K562 (cell line): ENCODE measurements at regions not wholly inside any gene's neighbourhood (a gene's known extent, or its start where the extent isn't known, plus 50 kb on each side); places are given as distances from the start of the nearest gene placed in this dataset.

Experiments used
- ATAC-seq: fragments of 200-7000 bp; cut with Tn5 transposase; 3 replicates; pipeline ENCODE4 v1.9.1; 2020; ENCODE audit warnings: moderate library complexity
- BruUV-seq: library from RNA; stranded (reverse); fragments of 400-500 nt; replicated peaks from 2 replicates; lab custom pipeline; 2021; lab: Mats Ljungman, UMichigan
- CTCF ChIA-PET: fragments of 300-600 bp; formaldehyde crosslinking; extraction: SDS; loops from one replicate; lab custom pipeline; 2021; ENCODE audit warnings: low intra/inter-chr PET ratio; lab: Yijun Ruan, JAX
- POLR2A ChIA-PET: fragments of 300-600, 350-650 bp; sonication (Branson Sonifier 250); formaldehyde crosslinking; extraction: SDS; loops from one replicate; lab custom pipeline; 2021; ENCODE audit warnings: antibody characterized with exemption, inconsistent platforms; lab: Yijun Ruan, JAX
- DNase-seq, 4 experiments: peaks; one replicate each; pipeline versions ENCODE4 v3.0.0 to v3.0.0-alpha.2; 2011 to 2018; ENCODE audit warnings: low spot score in 3 of 4, mixed read lengths in 3 of 4; ENCODE audit errors: extremely low read depth in 1 of 4
- FAIRE-seq: peaks from 2 replicates; lab custom pipeline; 2011; peaks lifted over from hg19 to GRCh38; lab: Jason Lieb, UNC
- H2AFZ ChIP-seq: 2 replicates; pipeline ENCODE4 v1.6.0; 2011; ENCODE audit warnings: low read depth, low read length, control low read depth, inconsistent platforms
- H3K27ac ChIP-seq: fragments of 200-600 bp; 3 replicates; pipeline ENCODE4 v1.8.0; 2011; ENCODE audit warnings: low read depth, mild to moderate bottlenecking, control low read depth, inconsistent platforms, low read length, moderate library complexity, mixed read lengths; ENCODE audit errors: extremely low read depth
- H3K27me3 ChIP-seq, 2 experiments: fragments of 300-600 bp in 1 of 2; 2 replicates in 1 of 2; 3 replicates in 1 of 2; pipeline versions ENCODE4 v1.6.0 to v1.8.0; 2011; ENCODE audit warnings: inconsistent platforms in 2 of 2, low read length in 2 of 2, mild to moderate bottlenecking in 1 of 2, mixed read lengths in 1 of 2, moderate library complexity in 1 of 2; ENCODE audit not compliant: control insufficient read depth in 2 of 2, insufficient read depth in 2 of 2
- H3K36me3 ChIP-seq: fragments of 300-600 bp; 3 replicates; pipeline ENCODE4 v1.8.0; 2011; ENCODE audit warnings: mild to moderate bottlenecking, low read length, inconsistent platforms; ENCODE audit not compliant: control insufficient read depth, insufficient read depth
- H3K4me1 ChIP-seq, 2 experiments: fragments of 200-600 bp in 1 of 2; replicated peaks in 1 of 2; 2 replicates in 1 of 2; 3 replicates in 1 of 2; pipeline versions ENCODE4 v1.5.1 to v1.8.0; 2011; ENCODE audit warnings: inconsistent platforms in 2 of 2, low read length in 2 of 2, mild to moderate bottlenecking in 1 of 2, mixed read lengths in 1 of 2, moderate library complexity in 1 of 2; ENCODE audit not compliant: control insufficient read depth in 2 of 2, insufficient read depth in 2 of 2
- H3K4me2 ChIP-seq: 2 replicates; pipeline ENCODE4 v1.6.1; 2011; ENCODE audit warnings: low read length, control low read depth, inconsistent platforms, mixed read lengths; ENCODE audit not compliant: insufficient read depth
- H3K4me3 ChIP-seq: fragments of 200-600 bp; sonication (generic), shearing (Covaris generic); 2 replicates; pipeline ENCODE4 v1.5.1; 2016; ENCODE audit warnings: control low read depth, inconsistent platforms
- H3K79me2 ChIP-seq: fragments of 200-600 bp; 3 replicates; pipeline ENCODE4 v1.8.0; 2011; ENCODE audit warnings: low read length, inconsistent platforms; ENCODE audit not compliant: control insufficient read depth, insufficient read depth
- H3K9ac ChIP-seq, 2 experiments: 2 replicates each; pipeline versions ENCODE4 v1.6.0 to v1.6.1; 2011; ENCODE audit warnings: low read depth in 2 of 2, low read length in 2 of 2, control low read depth in 1 of 2, inconsistent platforms in 1 of 2, mild to moderate bottlenecking in 1 of 2, mixed read lengths in 1 of 2; ENCODE audit not compliant: insufficient read depth in 1 of 2
- H3K9me1 ChIP-seq: one replicate; pipeline ENCODE4 v1.6.0; 2011; ENCODE audit warnings: inconsistent platforms, mild to moderate bottlenecking, low read length, moderate library complexity; ENCODE audit not compliant: control insufficient read depth, insufficient read depth
- H3K9me3 ChIP-seq: replicated peaks from 2 replicates; pipeline ENCODE4 v1.5.1; 2011; ENCODE audit warnings: low read depth, low read length, inconsistent platforms; ENCODE audit not compliant: control insufficient read depth, insufficient read depth
- H4K20me1 ChIP-seq: replicated peaks from 2 replicates; pipeline ENCODE4 v1.6.1; 2011; ENCODE audit warnings: low read length, inconsistent platforms, mixed read lengths; ENCODE audit not compliant: control insufficient read depth, insufficient read depth
- BACH1 ChIP-seq: fragments of 200-800 bp; sonication (Bioruptor generic); IDR thresholded peaks from 2 replicates; pipeline ENCODE4 v1.6.1; 2016; ENCODE audit warnings: missing genetic modification characterization, missing compliant biosample characterization
- CBX2 ChIP-seq: fragments of 200-600 bp; sonication (generic); IDR thresholded peaks from one replicate; pipeline ENCODE4 v1.6.1; 2012; ENCODE audit warnings: mild to moderate bottlenecking, low read length, inconsistent platforms; ENCODE audit not compliant: insufficient read depth, poor library complexity, severe bottlenecking
- DDX20 ChIP-seq: fragments of 450-650 bp; IDR thresholded peaks from 2 replicates; pipeline ENCODE4 v1.6.1; 2016; ENCODE audit warnings: missing genetic modification characterization, low read depth, mild to moderate bottlenecking, missing compliant biosample characterization, moderate library complexity
- HEY1 ChIP-seq: fragments of 250-450 bp; sonication (Bioruptor Pico); IDR thresholded peaks from 2 replicates; pipeline ENCODE4 v1.5.0; 2020; ENCODE audit warnings: mild to moderate bottlenecking, moderate library complexity, borderline replicate concordance
- HNRNPL ChIP-seq: fragments of 200-400 bp; formaldehyde crosslinking; IDR thresholded peaks from 2 replicates; pipeline ENCODE4 v1.6.1; 2017; ENCODE audit warnings: low read depth, mild to moderate bottlenecking, low read length
- RBM15 ChIP-seq: fragments of 200-400 bp; formaldehyde crosslinking; IDR thresholded peaks from 2 replicates; pipeline ENCODE4 v1.6.1; 2018; ENCODE audit warnings: mild to moderate bottlenecking, low read length, moderate library complexity; ENCODE audit not compliant: insufficient read depth
- STAG1 ChIP-seq: sonication (generic); formaldehyde crosslinking; IDR thresholded peaks from 2 replicates; pipeline ENCODE4 v1.5.0; 2020; ENCODE audit warnings: missing genetic modification reagents, borderline replicate concordance
- ZNF12 ChIP-seq: sonication (generic); formaldehyde crosslinking; IDR thresholded peaks from 2 replicates; pipeline ENCODE4 v1.4.0; 2020; ENCODE audit warnings: mild to moderate bottlenecking, missing genetic modification reagents
- ZNF224 ChIP-seq: sonication (generic); formaldehyde crosslinking; IDR thresholded peaks from 2 replicates; pipeline ENCODE4 v1.8.0; 2022; ENCODE audit warnings: mild to moderate bottlenecking, missing genetic modification reagents
- ZNF57 ChIP-seq: fragments of 450-650 bp; formaldehyde crosslinking; IDR thresholded peaks from 2 replicates; pipeline ENCODE4 v1.4.0; 2020; ENCODE audit warnings: mild to moderate bottlenecking, moderate library complexity
- WGBS: fragments of 100-300 bp; shearing (Covaris generic); methylation state at CpG from one replicate; pipeline ENCODE4 v1.1.6; 2016; ENCODE audit warnings: low coverage, mixed read lengths; ENCODE audit not compliant: insufficient coverage; ENCODE audit errors: missing lambda C conversion rate; 5-methylcytosine and 5-hydroxymethylcytosine counted together
- in situ Hi-C: fragments of 300-500 bp; cut with MboI; formaldehyde crosslinking; loops from 4 replicates; pipeline ENCODE4 v1.15.0; 2018; ENCODE audit warnings: inconsistent platforms, mixed read lengths
- intact Hi-C: fragments of 100-400 bp; cut with micrococcal nuclease; formaldehyde crosslinking; loops from 2 replicates; pipeline ENCODE4 v1.14.2; 2022
- TF ChIP-seq, protein P1 (sequence below): fragments of 450-650 bp; IDR thresholded peaks from 2 replicates; pipeline ENCODE4 v1.6.1; 2016; ENCODE audit warnings: mild to moderate bottlenecking
- TF ChIP-seq, protein P2 (sequence below): fragments of 250-450 bp; sonication (Bioruptor Pico); IDR thresholded peaks from 2 replicates; pipeline ENCODE4 v1.4.0; 2020; ENCODE audit warnings: borderline replicate concordance

DNA sequence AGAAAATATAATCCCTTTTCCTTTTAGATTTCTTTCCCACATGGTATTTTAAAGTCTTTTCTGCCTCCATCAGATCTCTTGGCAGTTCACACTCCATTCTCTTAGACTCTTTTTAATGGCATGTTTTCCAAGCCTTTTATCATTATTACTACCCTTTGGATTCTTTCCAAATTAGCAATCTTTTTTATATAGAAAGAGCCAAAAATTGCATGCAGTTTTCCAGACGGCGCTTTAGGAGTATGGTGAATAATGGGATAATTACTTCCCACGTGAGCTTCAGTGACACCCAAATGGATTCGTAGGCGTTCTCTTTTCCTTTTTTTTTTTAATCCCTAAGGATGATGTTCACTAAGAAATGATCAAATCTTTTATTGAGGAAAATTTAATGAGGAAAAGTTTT is 354.8 kb upstream of the DNAJC19 start:
- FAIRE-seq = no peak

DNA sequence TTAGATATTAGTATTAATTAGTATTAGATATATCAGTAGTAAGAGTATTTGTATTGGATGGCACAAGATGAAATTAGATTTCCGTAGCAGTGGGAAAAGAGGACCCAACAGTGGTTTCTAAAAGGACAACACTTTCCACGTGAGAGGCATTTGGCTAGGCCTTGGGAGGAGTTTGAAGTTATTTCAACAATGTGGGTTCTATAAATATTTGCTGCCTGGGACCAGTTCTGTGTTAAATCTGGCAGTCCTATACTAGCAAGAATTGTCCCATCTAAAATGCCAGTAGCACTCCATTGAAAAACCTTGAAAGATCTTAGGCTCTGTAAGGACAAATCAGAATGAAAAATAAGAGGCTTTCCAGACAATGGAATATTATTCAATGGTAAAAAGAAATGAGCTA is 347.1 kb upstream of the DNAJC19 start:
- no peak overlapping the region for H3K9ac ChIP-seq
- no peak overlapping the region for H3K4me2 ChIP-seq
- no peak for FAIRE-seq
- H3K79me2 ChIP-seq = no peaks in the 10 kb centered on the region
- ChIA-PET CTCF (no interaction called here), POLR2A (no interaction called here)
- no peak overlapping the region for H3K4me3 ChIP-seq
- no peak overlapping the region for H3K27ac ChIP-seq
- H3K9me1 ChIP-seq = no peaks in the 10 kb centered on the region
- no peak for DNase-seq
- ATAC-seq = no peak
- in situ Hi-C loops (no loop called here), intact Hi-C loops (no loop called here)
- no peaks in the 10 kb centered on the region for H3K4me1 ChIP-seq
- no peaks in the 10 kb centered on the region for H3K36me3 ChIP-seq
- 3% methylated on average over 2 of the region's 2 CpGs for WGBS
- H2AFZ ChIP-seq = no peak overlapping the region
- no peaks in the 10 kb centered on the region for H3K9me3 ChIP-seq
- no peaks in the 10 kb centered on the region for H4K20me1 ChIP-seq
- no peaks in the 10 kb centered on the region for H3K27me3 ChIP-seq
- BruUV-seq = no TSS peak
- TF ChIP-seq ZNF12 (CRISPR knock-in tag) = no peak
- TF ChIP-seq RBM15 = no peak
- no peak for TF ChIP-seq CBX2
- no peak for TF ChIP-seq HEY1 (CRISPR knock-in tag)
- TF ChIP-seq ZNF224 (CRISPR knock-in tag) = no peak
- no peak for TF ChIP-seq HNRNPL
- TF ChIP-seq STAG1 (CRISPR knock-in tag) = no peak
- TF ChIP-seq, protein P1, sequence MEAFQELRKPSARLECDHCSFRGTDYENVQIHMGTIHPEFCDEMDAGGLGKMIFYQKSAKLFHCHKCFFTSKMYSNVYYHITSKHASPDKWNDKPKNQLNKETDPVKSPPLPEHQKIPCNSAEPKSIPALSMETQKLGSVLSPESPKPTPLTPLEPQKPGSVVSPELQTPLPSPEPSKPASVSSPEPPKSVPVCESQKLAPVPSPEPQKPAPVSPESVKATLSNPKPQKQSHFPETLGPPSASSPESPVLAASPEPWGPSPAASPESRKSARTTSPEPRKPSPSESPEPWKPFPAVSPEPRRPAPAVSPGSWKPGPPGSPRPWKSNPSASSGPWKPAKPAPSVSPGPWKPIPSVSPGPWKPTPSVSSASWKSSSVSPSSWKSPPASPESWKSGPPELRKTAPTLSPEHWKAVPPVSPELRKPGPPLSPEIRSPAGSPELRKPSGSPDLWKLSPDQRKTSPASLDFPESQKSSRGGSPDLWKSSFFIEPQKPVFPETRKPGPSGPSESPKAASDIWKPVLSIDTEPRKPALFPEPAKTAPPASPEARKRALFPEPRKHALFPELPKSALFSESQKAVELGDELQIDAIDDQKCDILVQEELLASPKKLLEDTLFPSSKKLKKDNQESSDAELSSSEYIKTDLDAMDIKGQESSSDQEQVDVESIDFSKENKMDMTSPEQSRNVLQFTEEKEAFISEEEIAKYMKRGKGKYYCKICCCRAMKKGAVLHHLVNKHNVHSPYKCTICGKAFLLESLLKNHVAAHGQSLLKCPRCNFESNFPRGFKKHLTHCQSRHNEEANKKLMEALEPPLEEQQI = no peak
- TF ChIP-seq ZNF57 = no peak
- TF ChIP-seq, protein P2, sequence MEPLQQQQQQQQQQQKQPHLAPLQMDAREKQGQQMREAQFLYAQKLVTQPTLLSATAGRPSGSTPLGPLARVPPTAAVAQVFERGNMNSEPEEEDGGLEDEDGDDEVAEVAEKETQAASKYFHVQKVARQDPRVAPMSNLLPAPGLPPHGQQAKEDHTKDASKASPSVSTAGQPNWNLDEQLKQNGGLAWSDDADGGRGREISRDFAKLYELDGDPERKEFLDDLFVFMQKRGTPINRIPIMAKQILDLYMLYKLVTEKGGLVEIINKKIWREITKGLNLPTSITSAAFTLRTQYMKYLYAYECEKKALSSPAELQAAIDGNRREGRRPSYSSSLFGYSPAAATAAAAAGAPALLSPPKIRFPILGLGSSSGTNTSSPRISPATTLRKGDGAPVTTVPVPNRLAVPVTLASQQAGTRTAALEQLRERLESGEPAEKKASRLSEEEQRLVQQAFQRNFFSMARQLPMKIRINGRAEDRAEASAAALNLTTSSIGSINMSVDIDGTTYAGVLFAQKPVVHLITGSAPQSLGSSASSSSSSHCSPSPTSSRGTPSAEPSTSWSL = no peak

More for the DNA sequence above, 354.8 kb upstream of the DNAJC19 start:
- intact Hi-C loops = no loop called here
- TF ChIP-seq BACH1 (tag) = no peak
- TF ChIP-seq DDX20 = no peak
- TF ChIP-seq, all 486 proteins: peak for 0
- no peak overlapping the region for H3K4me3 ChIP-seq
- no TSS peak for BruUV-seq
- no peaks in the 10 kb centered on the region for H3K4me1 ChIP-seq
- DNase-seq = no peak
- no peak overlapping the region for H3K27ac ChIP-seq
- H3K9me1 ChIP-seq = no peaks in the 10 kb centered on the region
- no peak overlapping the region for H3K4me2 ChIP-seq
- H3K27me3 ChIP-seq = no peaks in the 10 kb centered on the region
- H3K9ac ChIP-seq = no peak overlapping the region
- H3K36me3 ChIP-seq = no peaks in the 10 kb centered on the region
- ChIA-PET CTCF (no interaction called here), POLR2A (no interaction called here)
- H3K9me3 ChIP-seq = no peaks in the 10 kb centered on the region
- H4K20me1 ChIP-seq = no peaks in the 10 kb centered on the region
- in situ Hi-C loops = no loop called here
- H2AFZ ChIP-seq = no peak overlapping the region
- ATAC-seq = no peak
- WGBS = 0% methylated on average over 5 of the region's 5 CpGs
- H3K79me2 ChIP-seq = no peaks in the 10 kb centered on the region
